Hematopoietic multipotent progenitor cell treated with erythropoietin and hydrocortisone succinate and interleukin-3 and kit ligand, for 8 days (in vitro differentiated cells): ENCODE measurements at regions not wholly inside any gene's neighbourhood (a gene's known extent, or its start where the extent isn't known, plus 50 kb on each side); places are given as distances from the start of the nearest gene placed in this dataset.

Source experiments
- DNase-seq: peaks from one replicate; pipeline ENCODE4 v3.0.0-alpha.2; 2015

DNA sequence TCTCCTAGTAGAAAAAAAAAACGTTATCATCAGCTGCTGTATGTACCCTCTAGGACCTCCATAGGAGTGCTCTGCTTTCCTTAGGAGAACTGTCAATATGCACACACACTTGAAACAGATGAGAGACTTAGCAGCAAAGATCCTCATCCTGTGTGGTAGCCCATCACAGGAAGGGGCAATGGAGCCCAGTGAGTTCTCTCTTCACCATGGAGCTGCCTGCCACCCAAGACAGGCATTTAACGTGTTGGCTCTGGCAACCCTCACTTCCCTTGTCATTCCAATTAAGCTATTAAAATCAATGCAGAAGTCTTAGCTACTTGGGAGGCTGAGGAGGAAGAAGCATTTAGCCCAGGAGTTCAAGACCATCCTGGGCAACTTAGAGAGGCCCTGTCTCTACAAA is 64.8 kb upstream of the PLEKHA5 start:
- DNase-seq = no peak

DNA sequence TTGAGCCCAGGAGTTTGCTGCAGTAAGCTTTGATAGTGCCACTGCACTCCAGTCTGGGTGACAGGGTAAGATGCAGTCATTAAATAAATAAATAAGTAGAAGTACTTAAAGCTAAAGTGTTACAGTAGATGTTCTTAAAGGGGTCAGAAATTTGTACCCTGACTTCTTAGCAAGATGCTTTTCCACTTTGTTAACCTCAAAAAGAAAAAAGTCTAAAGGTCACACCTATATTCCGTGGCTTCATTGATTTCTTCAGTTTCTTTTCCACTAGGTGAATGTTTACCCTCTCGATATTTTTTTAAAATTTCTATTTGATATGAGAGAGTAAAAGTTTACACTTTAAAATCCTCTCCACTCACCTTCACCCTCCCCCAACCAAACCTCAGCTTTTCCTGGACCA is 64.3 kb upstream of the PLEKHA5 start:
- no peak for DNase-seq

DNA sequence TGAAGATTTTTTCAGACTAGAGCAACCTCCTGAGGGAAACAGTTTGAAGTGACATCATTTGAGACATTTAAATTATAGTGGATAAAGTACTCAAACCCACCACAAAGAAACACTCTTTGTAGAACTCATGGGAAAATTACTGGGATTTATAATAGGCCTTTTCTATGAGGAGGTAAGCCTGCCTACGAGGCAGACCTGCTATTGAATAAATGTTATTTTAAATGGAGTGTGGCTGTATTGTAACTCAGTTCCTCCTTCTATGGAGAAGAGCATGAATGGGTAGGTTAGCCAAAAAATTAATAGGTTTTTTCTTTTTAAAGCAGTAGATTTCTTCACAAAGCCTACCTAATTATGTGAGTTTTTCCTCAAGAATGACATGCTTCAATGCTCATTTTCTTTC is 63.7 kb upstream of the PLEKHA5 start:
- DNase-seq = no peak

DNA sequence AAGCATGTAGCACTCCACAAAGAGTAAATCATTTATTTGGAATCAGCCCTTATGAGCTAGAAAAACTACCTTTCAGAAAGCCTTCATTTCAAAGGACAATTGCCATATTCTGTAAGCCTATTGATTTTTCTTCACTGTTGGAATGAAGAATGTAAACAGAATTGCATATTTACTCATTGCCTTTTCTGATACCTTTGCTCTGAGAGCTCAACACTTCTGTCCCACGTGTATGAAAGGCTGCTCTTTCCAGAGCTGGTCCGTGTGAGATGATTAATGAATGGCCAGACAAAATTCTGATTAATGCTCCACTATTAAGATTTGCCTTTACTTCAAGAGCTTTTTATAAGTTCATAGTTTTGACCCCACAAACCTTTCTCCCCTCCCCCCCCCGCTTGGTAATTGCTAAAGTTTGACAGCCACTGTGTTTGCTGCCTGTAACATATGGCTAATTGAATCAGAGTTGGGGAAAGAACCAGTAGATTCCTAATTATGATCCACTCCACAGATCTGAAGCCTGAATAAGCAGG is 63.0 kb upstream of the PLEKHA5 start:
- no peak for DNase-seq

DNA sequence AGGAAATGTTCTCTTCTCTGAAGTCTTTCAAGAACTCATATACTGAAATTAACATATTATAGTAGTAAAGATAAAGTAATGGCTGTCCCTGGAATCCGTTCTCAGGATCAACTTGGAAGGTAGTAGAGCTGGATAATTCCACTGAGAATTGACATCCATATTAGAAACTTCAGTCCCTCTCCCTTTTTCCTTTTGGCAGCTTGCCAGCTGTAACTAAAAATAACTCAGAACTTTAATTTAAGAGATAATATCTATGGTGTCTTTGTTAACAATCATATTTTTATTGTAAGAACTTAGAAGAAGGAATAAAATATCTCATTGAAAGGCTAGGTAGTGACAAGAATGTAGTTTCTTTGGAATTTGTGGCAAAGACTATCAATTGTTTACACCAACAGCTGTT is 61.4 kb upstream of the PLEKHA5 start:
- DNase-seq = no peak

DNA sequence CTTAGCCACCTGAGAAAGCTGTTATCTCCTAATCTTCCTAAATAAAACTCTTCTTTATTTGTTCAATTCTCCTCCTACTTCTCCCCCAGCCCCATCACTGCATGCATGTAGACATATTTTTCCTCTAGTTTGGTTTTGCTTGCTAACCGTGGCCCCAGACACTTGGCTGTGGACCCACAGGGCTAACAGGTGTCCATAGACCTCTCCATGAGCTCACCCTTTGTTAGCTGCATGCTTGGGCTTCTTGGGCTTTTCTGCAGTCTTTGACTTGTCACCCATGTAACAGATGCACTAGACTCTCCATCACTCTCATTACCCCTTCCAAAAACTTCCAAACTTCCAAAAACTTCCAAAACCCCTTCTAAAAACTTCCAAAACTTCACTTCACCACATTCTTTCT is 59.2 kb upstream of the PLEKHA5 start:
- DNase-seq = no peak

DNA sequence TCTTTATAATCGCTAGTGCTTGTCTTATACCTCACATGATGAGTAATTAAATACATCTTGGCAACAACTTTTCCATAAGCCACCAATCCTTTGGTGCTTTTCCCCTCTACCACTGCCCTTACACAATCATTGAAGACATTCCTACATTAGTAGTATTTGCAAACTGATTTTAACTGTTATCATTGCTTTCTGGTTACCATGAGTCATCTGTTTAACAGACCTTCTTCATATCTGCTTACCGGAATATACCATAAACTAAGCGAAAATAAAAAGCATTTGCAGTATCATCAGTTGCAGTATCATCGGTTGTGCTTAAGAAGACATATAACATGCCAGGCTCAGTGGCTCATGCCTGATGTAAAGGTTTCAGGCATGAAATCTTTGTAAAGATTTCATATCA is 54.8 kb upstream of the PLEKHA5 start:
- no peak for DNase-seq

DNA sequence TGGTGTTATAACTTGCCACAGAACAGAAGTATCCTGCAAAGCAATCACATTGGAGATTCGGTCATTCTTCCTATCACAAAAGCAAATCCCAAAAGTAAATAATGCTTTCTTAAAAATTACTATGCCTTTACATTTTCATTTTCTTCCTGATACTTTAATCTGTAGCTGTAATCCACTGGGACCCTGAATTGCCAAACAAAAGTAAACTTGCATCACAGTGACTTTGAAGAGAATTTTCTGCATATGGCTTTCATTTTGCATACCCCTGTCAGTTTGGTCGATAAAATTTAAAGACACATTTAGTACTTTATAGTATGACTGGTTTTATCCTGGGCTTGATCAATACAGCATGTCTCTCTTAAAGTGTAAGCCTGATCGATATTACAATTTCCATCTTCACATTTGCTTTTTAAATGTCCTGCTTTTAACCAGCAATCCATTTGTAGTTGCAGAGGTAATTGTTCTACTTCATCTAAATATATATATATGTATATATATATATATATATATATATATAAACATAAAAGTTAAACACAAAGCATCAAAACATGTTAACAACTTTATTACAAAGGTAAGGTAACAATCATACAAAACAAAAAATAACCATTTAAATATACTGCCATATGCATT is 53.7 kb upstream of the PLEKHA5 start:
- no peak for DNase-seq
